HG02943 (cell line): ENCODE measurements at regions not wholly inside any gene's neighbourhood (a gene's known extent, or its start where the extent isn't known, plus 50 kb on each side); places are given as distances from the start of the nearest gene placed in this dataset.

Experiments used
- ATAC-seq: cut with Tn5 transposase; IDR thresholded peaks from one replicate; pipeline ENCODE4 v1.9.1; 2021; ENCODE audit warnings: mild to moderate bottlenecking, low read depth, moderate library complexity; ENCODE audit not compliant: unreplicated experiment

DNA sequence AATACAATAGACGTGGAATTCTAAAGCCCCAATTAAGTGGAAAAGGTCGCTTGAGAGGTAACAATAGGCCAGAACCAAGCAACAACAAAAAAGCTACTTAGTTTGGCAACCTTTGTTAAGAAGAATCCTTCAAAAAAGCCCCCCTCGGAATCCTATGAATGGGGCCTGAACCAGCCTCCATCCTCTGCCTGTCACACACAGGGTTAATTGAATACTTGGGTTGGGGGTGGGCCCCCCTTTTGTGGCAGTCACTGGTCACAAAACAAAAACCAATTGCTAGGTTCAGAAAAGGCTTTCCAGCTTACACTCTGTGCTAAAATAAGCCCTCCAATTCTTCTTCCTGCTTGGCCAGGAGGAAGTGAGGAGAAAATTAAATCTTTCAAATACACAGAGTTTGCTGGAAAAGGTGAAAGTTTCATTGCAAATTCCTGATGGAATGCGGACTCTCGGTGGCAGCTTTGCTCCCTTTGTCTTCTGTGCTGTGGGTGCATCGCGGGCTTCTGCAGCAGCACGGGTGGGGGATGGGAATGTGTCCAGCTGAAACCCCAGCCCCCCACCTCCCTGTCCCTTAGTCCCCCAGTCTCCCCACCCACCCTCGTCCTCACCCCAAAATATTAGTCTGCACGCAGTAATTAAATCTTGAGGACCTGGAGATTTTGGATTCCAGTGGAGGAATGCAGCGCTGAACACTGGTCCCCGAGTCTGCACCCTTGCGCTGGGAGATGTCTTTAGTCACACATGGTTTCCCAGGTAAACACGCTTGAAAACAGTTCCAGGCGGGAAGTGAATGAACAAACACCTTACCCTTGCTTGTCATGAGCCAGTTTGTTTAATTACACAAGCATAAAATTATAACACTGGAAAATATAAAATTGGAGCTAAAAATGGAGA is 254.3 kb downstream of the SOX11 start:
- ATAC-seq: no peak

DNA sequence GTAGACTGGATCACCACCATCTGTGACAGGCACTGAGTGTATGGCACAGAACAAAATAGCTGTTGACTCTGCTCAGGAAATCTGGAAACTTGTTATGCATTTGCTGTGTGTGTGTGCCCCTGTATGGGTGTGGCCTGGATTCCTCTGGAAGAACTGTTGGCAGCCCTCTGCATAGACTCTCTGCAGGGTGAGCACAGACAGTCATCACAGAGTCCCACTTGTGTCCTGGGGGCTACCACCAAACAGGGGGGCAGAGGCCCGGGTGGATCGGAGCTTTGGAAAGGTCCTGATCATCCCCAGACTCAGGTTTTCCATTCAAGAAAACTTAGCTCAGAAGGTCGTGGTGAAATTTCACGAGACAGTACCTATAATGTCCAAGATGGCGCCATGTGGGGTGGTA is 258.6 kb downstream of the SOX11 start:
- ATAC-seq: no peak

DNA sequence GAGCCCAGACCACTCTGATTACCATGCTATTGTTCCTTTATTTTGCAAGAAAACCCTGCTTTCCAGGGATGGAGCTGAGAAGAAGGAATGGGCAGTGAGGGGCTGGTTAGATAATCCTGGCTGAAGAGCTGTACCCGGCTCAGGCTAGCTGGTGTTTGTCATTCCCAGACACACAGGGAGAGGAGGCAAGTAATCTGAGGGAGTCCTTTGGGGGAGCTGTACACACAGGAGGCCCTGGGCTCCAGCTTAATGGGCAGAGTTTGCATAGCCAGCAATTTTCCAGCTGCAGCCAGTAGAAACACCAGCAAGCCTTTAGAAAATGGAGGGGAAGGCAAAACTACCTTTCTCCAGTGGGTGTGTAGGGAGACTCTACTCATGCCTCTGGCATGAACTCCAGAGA is 259.3 kb downstream of the SOX11 start:
- no peak for ATAC-seq

DNA sequence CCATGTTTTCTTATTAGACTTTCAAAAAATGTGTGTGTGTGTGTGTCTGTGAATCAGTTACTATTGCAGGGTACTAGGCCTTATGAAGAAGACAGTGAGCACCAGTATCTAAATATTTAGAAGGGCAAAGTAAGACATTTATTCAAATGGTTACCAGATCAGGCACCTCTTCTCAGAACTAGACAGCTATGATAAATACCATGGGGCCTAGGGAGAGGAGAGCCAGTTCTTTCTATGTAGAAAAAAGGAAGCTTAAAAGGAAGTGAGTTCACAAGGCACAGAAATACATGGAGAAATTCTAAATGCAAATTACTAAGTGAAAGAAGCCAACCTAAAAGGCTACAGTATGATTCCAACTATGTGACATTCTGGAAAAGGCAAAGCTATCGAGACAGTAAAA is 261.3 kb downstream of the SOX11 start:
- ATAC-seq: no peak

DNA sequence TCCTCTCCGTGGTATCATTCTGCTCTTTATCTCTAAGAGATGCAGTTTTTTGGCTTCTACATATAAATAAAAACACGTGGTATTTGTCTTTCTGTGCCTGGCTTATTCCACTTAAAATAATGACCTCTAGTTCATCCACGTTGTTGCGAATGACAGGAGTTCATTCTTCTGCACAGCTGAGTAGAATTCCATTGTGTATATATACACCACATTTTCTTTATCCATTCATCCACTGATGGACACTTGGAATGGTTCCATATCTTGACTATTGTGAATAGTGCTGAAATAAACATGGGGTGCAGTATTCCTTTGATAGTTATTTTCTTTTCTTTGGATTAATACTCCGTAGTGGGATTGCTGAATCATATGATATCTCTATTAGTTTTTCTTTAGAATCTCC is 262.3 kb downstream of the SOX11 start:
- no peak for ATAC-seq

DNA sequence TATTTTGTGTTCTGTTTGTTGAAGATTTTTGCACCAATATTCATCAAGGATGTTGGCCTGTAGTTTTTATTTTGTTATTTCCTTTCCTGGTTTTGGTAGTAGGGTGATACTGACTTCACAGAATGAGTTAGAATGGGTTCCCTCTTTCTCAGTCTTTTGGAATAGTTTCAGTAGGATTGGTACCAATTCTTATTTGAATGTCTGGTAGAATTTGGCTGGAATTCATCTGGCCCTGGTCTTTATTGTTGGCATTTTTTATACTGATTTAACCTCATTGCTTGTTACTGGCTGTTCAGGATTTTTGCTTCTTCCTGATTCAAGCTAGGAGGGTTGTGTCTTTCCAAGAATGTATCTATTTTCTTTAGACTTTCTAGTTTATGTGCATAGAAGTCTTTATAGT is 263.7 kb downstream of the SOX11 start:
- ATAC-seq: no peak

DNA sequence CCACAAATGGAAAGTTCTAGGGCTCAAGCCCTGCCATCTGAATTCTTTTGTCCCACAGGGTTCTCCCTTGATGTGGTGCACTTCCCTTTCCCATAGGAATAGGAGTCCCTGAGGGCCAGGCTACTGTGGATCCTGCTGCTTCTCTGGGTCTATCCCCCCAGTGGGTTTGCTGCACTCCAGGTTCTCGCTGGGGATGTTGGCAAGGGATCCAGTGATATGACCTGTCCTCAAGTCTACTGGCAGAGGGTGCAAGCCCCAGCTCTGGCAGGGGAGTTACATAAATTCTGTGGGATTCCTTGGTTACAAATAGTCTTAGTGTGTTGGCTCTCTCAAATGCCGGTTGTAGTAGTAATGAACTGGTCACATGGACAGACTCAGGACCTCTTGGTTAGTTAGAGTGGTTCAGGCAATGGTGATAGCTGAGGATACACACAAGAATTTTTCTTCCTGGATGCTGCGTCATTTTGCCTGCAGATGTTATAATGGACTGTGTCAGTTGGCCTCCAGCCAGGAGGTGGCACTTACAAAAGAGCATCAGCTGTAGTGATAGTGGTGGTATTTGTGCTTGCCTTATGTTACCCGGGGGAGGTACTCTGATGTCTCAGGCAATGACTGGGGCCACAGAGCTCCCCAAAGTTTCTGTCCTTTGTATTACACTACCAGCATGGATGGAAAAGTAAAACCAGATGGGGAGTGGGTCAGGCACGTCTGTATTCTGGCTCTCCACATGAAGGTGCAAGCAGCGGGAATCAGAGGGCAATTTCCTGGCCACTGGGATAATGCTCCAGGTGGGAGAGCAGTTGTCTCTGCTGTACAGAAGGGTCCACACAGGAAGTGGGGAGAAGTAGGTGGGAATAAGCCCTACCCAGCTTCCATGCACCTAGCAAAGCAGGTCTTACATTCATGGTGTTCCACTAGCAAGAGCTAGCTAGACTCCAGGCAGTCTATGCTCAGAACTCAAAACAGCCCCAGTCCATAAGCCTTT is 267.9 kb downstream of the SOX11 start:
- ATAC-seq: no peak

DNA sequence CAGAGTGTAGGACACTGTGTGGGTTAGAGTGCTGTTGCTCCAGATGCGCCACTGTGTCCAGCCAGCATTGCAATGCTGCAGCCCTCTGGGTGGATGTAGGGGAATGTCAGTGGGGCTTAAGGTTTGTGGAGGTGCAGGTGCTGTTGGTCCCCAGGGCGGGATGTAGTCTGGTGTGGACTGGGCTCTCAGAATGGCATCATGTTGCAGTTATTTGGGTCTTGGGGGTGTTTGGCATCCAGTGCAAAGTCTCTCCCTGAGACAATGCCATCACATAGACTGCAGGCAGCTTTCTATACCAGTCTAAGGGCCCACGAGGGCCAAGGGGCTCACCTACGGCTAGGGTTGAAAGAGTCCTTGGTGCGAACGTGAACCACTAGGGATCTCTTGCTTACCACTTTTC is 275.3 kb downstream of the SOX11 start:
- ATAC-seq: no peak

DNA sequence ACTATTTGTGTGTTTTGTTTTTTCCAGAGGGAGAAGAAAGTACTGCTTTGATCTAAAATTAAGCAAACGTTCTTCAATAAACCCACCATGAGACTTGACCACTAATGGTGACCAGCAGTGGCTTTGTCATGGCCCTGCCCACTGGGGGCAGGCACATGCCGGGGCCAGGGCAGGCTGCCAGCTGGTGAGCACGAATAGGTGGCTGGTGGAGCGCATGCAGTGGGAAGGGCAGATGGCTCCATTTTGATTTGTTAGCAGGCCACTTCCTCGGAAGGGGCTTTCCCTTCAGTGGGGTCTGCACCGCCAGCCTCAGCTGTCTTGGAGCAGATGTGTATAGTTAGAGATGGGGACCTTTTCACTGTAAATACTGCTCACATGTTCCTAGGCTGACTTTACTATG is 277.1 kb downstream of the SOX11 start:
- ATAC-seq: no peak

DNA sequence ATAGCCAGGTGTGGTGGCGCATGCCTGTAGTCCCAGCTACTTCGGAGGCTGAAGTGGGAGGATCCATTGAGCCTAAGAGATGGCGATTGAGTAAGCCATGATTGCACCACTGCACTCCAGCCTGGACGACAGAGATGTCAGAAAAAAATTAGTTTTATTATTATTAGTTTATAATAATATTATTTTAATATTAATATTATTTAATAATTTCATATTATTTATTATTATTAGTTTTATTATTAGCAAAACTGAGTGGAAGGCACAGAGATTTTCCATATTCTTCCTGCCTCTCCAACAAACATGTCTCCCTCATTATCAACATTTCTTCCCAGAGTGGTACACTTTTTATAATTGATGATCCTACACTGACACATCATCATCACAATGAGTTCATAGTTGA is 278.2 kb downstream of the SOX11 start:
- ATAC-seq: no peak

DNA sequence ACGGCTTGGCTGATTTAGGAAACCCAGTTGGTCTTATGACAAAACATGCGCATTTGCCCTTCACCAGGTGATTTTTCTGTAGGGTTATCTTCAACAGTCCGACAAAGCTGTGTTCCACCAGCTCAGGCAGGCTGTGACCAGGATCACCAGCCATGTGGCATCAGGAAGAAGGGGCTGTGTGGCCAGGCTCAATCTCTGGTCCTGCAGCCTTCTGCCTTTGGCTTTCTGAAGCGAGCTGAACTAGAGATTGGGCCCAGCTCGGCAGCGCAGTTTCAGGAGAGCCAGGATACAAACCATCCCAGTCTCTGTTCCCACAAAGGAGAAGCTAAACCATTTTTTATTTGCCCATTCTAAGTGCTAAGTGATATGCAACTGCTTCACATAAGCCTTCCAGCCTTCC is 282.3 kb downstream of the SOX11 start:
- ATAC-seq: no peak

DNA sequence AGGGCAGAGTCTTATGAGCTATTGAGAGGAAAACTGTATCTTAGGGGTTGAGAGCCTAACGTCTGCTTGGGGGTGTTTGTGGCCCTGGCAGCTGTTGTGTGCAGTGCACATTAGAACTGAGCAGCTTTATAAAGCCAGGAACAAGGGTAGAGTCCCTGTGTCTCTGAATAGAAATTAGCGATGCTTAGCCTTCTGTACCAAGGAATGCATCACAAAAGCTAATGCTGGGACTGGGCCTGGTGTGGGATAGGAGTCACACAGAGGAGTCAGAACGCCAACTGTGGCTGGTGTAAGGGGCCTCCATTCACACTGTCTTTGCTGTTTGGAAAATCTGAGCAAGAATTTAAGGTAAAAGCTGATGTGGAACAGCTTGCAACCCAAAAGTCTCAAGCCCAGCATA is 283.2 kb downstream of the SOX11 start:
- no peak for ATAC-seq

DNA sequence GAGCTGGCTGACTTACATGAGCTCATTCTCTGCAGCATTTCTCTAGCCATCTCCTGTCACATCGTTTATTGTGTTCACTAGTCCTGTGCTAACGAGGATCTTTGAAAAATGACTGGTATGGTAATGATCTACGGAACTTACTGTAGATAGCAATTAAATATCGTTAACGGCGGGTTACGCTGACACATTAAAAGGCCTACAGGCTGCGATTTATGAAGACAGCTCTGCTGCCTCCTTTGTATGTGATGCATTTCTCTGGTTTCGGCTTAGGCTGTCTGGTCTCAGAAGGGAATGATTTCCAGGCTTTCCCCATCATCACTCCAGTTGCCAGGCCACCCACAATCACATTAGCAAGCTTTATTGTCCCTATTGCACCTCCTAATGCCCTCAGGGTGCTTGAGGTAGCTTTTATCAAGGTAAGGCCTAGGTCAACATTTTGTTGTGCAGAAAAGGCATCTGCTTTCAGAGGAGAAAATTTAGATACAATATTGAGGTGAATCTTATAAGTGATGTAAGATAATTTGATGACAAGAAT is 284.4 kb downstream of the SOX11 start:
- ATAC-seq: no peak

DNA sequence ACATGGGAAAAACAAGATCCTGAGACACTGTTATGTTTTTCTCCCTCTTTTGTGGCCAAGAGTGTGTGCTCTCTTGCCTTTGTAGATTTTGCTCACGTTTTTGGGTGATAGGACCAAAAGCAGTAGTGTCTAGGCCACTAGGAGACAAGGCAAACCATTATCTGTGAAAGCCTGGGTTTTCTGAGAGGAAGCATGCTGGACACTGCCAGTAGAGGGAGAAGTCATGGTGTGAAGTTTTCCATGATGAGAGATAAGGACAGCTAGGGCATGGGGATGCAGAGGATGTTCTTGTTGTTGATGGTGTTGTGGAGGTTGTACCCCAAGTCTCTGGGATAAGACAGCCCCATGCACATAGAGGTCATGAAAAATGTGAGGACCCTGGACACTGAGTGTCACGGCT is 285.3 kb downstream of the SOX11 start:
- ATAC-seq: no peak

DNA sequence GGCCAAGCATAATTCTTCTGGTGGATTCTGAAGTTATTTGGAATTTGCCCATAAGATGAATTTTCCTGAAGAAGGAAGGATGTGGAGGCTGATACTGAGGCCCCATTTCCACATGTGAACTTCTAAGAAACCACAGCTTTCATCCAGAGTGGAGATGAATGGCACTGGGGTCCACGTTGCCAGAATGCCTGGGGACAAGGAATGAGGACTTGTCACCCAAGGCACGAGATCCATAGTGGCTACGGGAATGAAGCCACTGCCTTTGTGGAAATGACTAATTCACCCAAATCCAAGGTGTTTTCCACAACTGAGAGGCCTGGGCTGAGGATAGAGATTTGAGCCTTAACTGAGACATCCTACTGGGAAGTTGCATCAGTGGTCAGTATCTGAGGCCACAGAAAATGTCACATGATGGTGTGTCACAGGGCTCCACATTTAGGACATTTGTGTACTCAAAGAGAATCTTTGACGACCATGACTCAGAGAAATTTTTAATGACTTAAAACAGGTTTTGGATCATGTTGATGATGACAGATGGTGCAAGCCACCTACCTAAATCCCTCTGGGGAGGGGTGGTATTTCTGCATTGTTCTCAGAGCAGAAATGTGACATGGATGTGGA is 286.1 kb downstream of the SOX11 start:
- ATAC-seq: no peak

DNA sequence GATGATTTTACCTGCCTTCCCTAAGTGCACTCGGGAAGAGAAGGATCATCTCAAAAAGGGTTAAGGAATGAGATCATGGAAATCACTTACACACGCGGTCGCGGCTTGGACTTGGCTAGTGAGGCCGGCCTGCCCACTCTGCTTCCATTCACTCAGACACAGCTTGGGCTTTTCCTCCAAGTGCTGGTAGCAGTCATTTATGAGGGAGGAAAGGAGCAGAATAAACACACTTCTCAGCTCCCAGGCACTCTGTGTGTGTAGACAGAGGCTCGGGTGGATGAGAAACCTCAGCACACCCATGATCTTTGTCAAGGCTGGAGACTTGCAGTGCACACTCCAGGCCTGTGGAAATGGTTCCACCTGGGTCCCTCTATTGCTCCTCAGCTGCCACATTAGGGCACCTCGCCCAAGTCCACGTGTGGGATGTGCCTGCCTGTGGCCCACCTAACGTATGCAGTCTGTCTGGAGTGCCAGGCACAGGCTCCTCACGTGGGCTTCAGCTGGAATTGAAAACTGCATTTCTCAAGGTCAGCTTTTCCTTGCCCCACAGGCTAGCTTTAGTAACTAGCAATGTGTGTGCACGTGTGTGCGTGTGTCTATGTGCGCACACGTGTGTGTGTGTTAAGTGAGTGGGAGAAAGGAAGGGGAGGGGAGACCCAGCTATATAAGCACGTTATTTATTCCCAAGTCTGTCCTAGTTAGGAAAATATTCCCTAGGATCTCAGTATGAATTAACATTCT is 288.4 kb downstream of the SOX11 start:
- no peak for ATAC-seq

DNA sequence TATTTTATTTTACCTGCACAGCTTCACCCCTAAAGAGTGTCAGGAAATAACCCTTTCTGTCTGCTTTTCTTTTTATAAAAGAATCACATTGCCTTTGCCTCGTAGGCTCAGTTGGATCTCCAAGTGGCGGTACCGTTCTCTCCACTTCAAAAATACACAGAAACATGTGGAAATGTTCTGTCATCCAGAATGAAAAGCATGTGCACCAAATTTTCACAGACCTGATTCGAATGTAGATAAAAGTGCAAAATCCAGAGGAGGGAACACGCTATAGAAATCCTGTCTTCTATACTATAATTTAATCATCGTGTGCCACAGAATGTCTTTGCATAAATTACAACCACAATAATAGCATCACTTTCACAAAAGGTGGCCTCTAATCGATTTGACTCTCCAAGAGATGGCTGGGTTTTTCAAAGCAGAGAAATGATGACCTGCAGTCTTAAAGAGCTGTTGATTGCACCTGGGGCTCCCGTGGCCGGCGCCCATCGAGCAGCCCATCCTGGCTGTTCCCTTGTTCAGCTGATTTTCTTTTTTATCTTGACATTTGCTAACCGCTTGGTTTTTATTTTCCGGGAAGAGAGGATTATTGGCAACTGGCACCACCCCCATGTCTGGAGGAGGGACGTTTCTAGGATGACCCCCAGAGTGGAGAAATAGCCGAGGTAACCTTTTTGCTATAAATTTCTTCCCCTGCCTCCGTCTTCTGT is 290.2 kb downstream of the SOX11 start:
- no peak for ATAC-seq

DNA sequence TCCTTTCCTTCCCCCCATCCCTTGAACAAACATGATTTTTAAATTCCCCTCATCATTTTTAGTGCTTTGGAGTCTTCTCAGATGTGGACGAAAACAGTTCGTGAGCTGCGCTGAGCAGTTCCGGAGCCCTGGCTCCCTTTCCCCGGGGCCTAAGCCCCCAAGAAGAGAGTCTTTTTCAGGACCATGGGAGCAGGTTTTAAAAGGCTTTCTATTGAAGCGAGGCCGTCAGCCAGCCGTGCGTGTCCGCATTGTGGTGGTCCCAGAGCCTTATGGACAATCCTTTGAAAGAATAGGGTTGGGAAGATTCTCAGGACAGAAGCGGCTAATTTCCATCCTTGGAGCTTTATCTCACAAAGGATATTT is 290.7 kb downstream of the SOX11 start:
- no peak for ATAC-seq

DNA sequence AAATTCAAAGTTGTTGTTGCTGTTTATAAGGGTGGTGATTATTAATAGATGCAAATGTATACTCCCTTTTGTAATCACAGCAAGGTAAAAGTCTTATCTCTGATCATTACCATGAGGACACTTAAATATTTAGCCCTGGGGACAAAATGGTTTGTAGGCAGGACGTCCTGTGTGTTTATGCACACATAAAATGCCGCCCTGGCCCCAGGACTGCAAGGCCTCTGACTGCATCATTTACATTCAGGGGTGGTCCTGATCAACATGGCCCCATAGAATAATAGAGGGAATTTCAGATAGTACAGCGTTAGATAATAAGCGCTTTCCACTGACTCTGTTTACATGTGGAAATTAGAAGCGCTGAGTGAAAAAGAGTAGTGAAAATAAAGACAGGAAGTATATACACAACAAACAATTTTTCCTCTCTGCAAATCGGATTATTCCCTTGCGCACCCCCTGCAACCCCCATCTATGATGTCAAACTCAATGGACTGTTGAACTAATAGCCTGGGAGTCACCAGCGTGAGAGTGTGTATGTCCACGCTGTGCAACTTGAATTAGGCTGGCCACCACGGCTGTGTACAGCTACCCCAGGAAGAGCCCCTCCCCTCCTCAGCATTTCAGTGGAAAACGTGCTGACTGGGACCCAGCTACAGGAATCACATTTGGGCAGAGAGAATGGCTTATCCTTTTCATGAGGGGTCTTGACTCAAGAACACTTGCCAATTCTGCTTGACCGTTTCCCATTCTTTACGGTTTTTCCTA is 291.5 kb downstream of the SOX11 start:
- no peak for ATAC-seq
